ENCODE measurements at regions not wholly inside any gene's neighbourhood (a gene's known extent, or its start where the extent isn't known, plus 50 kb on each side); places are given as distances from the start of the nearest gene placed in this dataset.

GRCh38 chr3:94937980-94938379 lies 875.1 kb downstream of the NSUN3 start:
- no peaks in the 10 kb centered on the region for H3K4me1 Mint-ChIP-seq
- DNase-seq, result no peak
- Histone ChIP-seq H3K27me3 (ENCODE audit: control insufficient read depth, insufficient read depth, low read length) (no peaks in the 10 kb centered on the region), H3K36me3 (ENCODE audit: control insufficient read depth, insufficient read depth, low read length) (no peaks in the 10 kb centered on the region), H3K9me3 (ENCODE audit: control insufficient read depth, insufficient read depth, low read length) (no peaks in the 10 kb centered on the region), H3K4me1 (ENCODE audit: control insufficient read depth, insufficient read depth, low read length) (no peaks in the 10 kb centered on the region), H3K27ac (ENCODE audit: low read length) (no peak overlapping the region), H3K4me3 (ENCODE audit: low read length) (no peak overlapping the region)
- no peak overlapping the region for H3K4me3 Mint-ChIP-seq
- intact Hi-C loops (cut with micrococcal nuclease), result no loop called here
- 95% methylated on average over 34 of the region's 34 CpGs for WGBS (ENCODE audit: insufficient coverage)
- H3K36me3 Mint-ChIP-seq, result peaks cover 16% of the 10 kb centered on the region
- no peaks in the 10 kb centered on the region for H3K27me3 Mint-ChIP-seq (ENCODE audit: low read depth in 2 of 2)
- TF ChIP-seq CTCF (IDR thresholded peaks at IDR 0.05), result no peak
- H3K9me3 Mint-ChIP-seq, result peaks cover 11 to 22% of the 10 kb centered on the region in 2 donors
- H3K27ac Mint-ChIP-seq, result no peak overlapping the region
- no peak for ATAC-seq

- H3K36me3 Mint-ChIP-seq, result peaks cover 12% of the 10 kb centered on the region
- ATAC-seq, result no peak
- no peaks in the 10 kb centered on the region for H3K27me3 ChIP-seq (ENCODE audit: control insufficient read depth, insufficient read depth, low read length)
Observed at GRCh38 chr3:94946683-94947082, 883.8 kb downstream of the NSUN3 start.

GRCh38 chr3:94961423-94962100 lies 898.7 kb downstream of the NSUN3 start:
- Histone ChIP-seq H3K36me3 (ENCODE audit: control insufficient read depth, insufficient read depth, low read length) (no peaks in the 10 kb centered on the region), H3K27ac (ENCODE audit: low read length) (no peak overlapping the region), H3K4me1 (ENCODE audit: control insufficient read depth, insufficient read depth, low read length) (no peaks in the 10 kb centered on the region), H3K4me3 (ENCODE audit: low read length) (no peak overlapping the region), H3K27me3 (ENCODE audit: control insufficient read depth, insufficient read depth, low read length) (no peaks in the 10 kb centered on the region), H3K9me3 (ENCODE audit: control insufficient read depth, insufficient read depth, low read length) (no peaks in the 10 kb centered on the region)
- ATAC-seq (no peak), DNase-seq (no peak)
- WGBS (ENCODE audit: insufficient coverage), result 90% methylated on average over 4 of the region's 6 CpGs
- H3K27ac Mint-ChIP-seq, result no peak overlapping the region
- H3K27me3 Mint-ChIP-seq (ENCODE audit: low read depth in 2 of 2), result no peaks in the 10 kb centered on the region
- intact Hi-C loops (cut with micrococcal nuclease), result no loop called here
- no peaks in the 10 kb centered on the region for H3K4me1 Mint-ChIP-seq
- TF ChIP-seq CTCF (IDR thresholded peaks at IDR 0.05), result no peak
- H3K4me3 Mint-ChIP-seq, result no peak overlapping the region
- peaks cover 10 to 17% of the 10 kb centered on the region in 2 donors for H3K9me3 Mint-ChIP-seq
- no peaks in the 10 kb centered on the region for H3K36me3 Mint-ChIP-seq

More at GRCh38 chr3:94946683-94947082, 883.8 kb downstream of the NSUN3 start:
- no peak for DNase-seq
- Mint-ChIP-seq H3K9me3 (peaks cover 21 to 30% of the 10 kb centered on the region in 2 donors), H3K4me1 (no peaks in the 10 kb centered on the region), H3K27me3 (ENCODE audit: low read depth in 2 of 2) (no peaks in the 10 kb centered on the region), H3K4me3 (no peak overlapping the region), H3K27ac (no peak overlapping the region)
- Histone ChIP-seq H3K36me3 (ENCODE audit: control insufficient read depth, insufficient read depth, low read length) (no peaks in the 10 kb centered on the region), H3K4me3 (ENCODE audit: low read length) (no peak overlapping the region), H3K4me1 (ENCODE audit: control insufficient read depth, insufficient read depth, low read length) (no peaks in the 10 kb centered on the region), H3K9me3 (ENCODE audit: control insufficient read depth, insufficient read depth, low read length) (peaks cover 10% of the 10 kb centered on the region), H3K27ac (ENCODE audit: low read length) (no peak overlapping the region)
- WGBS (ENCODE audit: insufficient coverage), result 98% methylated on average over 5 of the region's 6 CpGs
- TF ChIP-seq CTCF (IDR thresholded peaks at IDR 0.05), result no peak
- intact Hi-C loops (cut with micrococcal nuclease), result no loop called here

All from natural killer cell (primary cell).